SKM-1 treated with dmso at 0.1 percent for 144 hours (cell line): ENCODE measurements at regions not wholly inside any gene's neighbourhood (a gene's known extent, or its start where the extent isn't known, plus 50 kb on each side); places are given as distances from the start of the nearest gene placed in this dataset.

Experiments
- DNase-seq: peaks from one replicate; lab custom pipeline; 2025; ENCODE audit not compliant: unreplicated experiment; lab: John Stamatoyannopoulos, UW

- no peak for DNase-seq
Observed at GRCh38 chr7:145293754-145294153, 457.9 kb upstream of the TPK1 start.

- DNase-seq: no peak
Observed at GRCh38 chr7:145293228-145293701, 457.4 kb upstream of the TPK1 start.

GRCh38 chr7:145289384-145289783, 453.5 kb upstream of the TPK1 start:
- no peak for DNase-seq

GRCh38 chr7:145276118-145276517, 440.3 kb upstream of the TPK1 start:
- no peak for DNase-seq

- DNase-seq: no peak
Observed at GRCh38 chr7:145269418-145270161, 433.7 kb upstream of the TPK1 start.

- no peak for DNase-seq
Observed at GRCh38 chr7:145265180-145265579, 429.3 kb upstream of the TPK1 start.

GRCh38 chr7:145263886-145264285, 428.0 kb upstream of the TPK1 start:
- DNase-seq: no peak

- no peak for DNase-seq
Observed at GRCh38 chr7:145252031-145252430, 416.2 kb upstream of the TPK1 start.

GRCh38 chr7:145224775-145225174, 388.9 kb upstream of the TPK1 start:
- DNase-seq: no peak

- no peak for DNase-seq
Observed at GRCh38 chr7:145219461-145219860, 383.6 kb upstream of the TPK1 start.

GRCh38 chr7:145216866-145217265, 381.0 kb upstream of the TPK1 start:
- DNase-seq: no peak

GRCh38 chr7:145212050-145212449, 376.2 kb upstream of the TPK1 start:
- no peak for DNase-seq

- no peak for DNase-seq
Observed at GRCh38 chr7:145211211-145211610, 375.4 kb upstream of the TPK1 start.

GRCh38 chr7:145193951-145194350, 358.1 kb upstream of the TPK1 start:
- no peak for DNase-seq

- DNase-seq: no peak
Observed at GRCh38 chr7:145184956-145185355, 349.1 kb upstream of the TPK1 start.

GRCh38 chr7:145183069-145183468, 347.2 kb upstream of the TPK1 start:
- DNase-seq: no peak

- no peak for DNase-seq
Observed at GRCh38 chr7:145175366-145175765, 339.5 kb upstream of the TPK1 start.

GRCh38 chr7:145169908-145170307, 334.1 kb upstream of the TPK1 start:
- DNase-seq: no peak

- DNase-seq: no peak
Observed at GRCh38 chr7:145168879-145169278, 333.0 kb upstream of the TPK1 start.

- no peak for DNase-seq
Observed at GRCh38 chr7:145168427-145168826, 332.6 kb upstream of the TPK1 start.

- no peak for DNase-seq
Observed at GRCh38 chr7:145156834-145157233, 321.0 kb upstream of the TPK1 start.

GRCh38 chr7:145152589-145152988, 316.7 kb upstream of the TPK1 start:
- no peak for DNase-seq

- no peak for DNase-seq
Observed at GRCh38 chr7:145151676-145152075, 315.8 kb upstream of the TPK1 start.
